ENCODE measurements at regions not wholly inside any gene's neighbourhood (a gene's known extent, or its start where the extent isn't known, plus 50 kb on each side); places are given as distances from the start of the nearest gene placed in this dataset.
A peak's percentile ranks its signal among the peaks of the same experiment; 100 is the strongest.

DNA sequence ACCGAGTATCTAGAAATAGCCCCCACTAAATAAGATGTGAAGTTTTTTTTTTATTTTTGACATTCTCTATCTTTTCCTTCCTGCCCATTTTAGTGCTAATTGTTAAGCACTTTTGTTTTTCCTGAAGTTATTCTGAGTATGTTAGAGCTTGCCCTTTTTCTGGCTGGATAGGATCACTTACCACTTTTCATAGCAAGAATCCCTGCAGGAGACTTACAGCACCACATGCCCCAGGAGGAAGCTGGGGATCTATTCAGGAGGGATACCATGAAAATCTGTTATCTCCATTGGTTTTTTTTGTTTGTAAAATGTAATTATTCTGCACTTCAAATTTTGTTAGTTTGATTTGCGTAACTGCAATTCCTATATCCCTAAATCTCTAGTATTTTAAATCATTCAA, 968.4 kb downstream of the ZPLD1 start:
- Histone ChIP-seq H3K4me3 (ENCODE audit: low read depth in 1 of 2, low read length in 2 of 2) (no peak overlapping the region), H3K36me3 (ENCODE audit: insufficient read depth, low read length) (no peaks in the 10 kb centered on the region), H3K27me3 (ENCODE audit: insufficient read depth, low read length, poor library complexity) (no peaks in the 10 kb centered on the region), H3K4me1 (ENCODE audit: insufficient read depth, low read length) (no peaks in the 10 kb centered on the region), H3K79me2 (ENCODE audit: insufficient read depth, low read length) (no peaks in the 10 kb centered on the region), H3K9ac (ENCODE audit: low read depth, low read length) (no peak overlapping the region), H4K20me1 (ENCODE audit: insufficient read depth, low read length) (no peaks in the 10 kb centered on the region), H2AFZ (ENCODE audit: low read depth, low read length) (no peak overlapping the region), H3K9me3 (ENCODE audit: insufficient read depth, low read length, severe bottlenecking) (no peaks in the 10 kb centered on the region), H3K27ac (ENCODE audit: low read length) (no peak overlapping the region), H3K4me2 (ENCODE audit: insufficient read depth, low read length) (no peak overlapping the region)
- DNase-seq (no peak), ATAC-seq (ENCODE audit: insufficient read depth, low read depth) (no peak)
- TF ChIP-seq CTCF (IDR thresholded peaks at IDR 0.05; ENCODE audit: borderline replicate concordance, extremely low read depth, low read length, poor library complexity, severe bottlenecking) (no peak), EZH2 (IDR thresholded peaks at IDR 0.05; ENCODE audit: borderline replicate concordance, low read depth, low read length, severe bottlenecking) (no peak)

DNA sequence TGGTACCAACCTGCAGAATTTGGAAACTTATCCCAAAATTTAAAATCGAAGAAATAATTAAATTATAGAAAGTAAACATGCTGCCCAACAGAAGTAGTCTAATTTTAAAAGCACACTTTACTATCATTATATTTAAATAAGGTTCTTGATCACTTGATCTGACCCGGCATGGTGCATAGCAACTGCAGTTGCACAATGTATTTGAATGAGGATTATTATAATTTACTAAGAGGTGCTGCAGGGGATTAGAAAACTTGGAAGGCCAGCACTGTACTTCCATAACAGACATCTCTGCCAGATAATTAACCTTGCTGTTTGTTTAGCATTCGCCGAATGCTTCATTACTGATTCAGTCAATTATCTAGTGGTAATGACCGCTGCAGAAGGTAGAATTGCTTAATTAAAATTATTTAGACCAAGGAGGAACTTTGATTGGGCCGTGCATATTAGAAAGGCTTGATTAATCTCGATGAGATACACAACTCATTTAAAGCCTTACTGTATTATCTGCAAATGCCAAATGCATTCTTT, 971.6 kb downstream of the ZPLD1 start:
- DNase-seq = no peak
- Histone ChIP-seq H3K4me3 (ENCODE audit: low read depth in 1 of 2, low read length in 2 of 2) (no peak overlapping the region), H3K36me3 (ENCODE audit: insufficient read depth, low read length) (no peaks in the 10 kb centered on the region), H3K4me1 (ENCODE audit: insufficient read depth, low read length) (no peaks in the 10 kb centered on the region), H3K27ac (ENCODE audit: low read length) (no peak overlapping the region), H3K4me2 (ENCODE audit: insufficient read depth, low read length) (no peak overlapping the region), H3K9ac (ENCODE audit: low read depth, low read length) (no peak overlapping the region), H2AFZ (ENCODE audit: low read depth, low read length) (no peak overlapping the region), H3K79me2 (ENCODE audit: insufficient read depth, low read length) (no peaks in the 10 kb centered on the region), H3K9me3 (ENCODE audit: insufficient read depth, low read length, severe bottlenecking) (no peaks in the 10 kb centered on the region), H3K27me3 (ENCODE audit: insufficient read depth, low read length, poor library complexity) (no peaks in the 10 kb centered on the region), H4K20me1 (ENCODE audit: insufficient read depth, low read length) (no peaks in the 10 kb centered on the region)
- no peak for ATAC-seq (ENCODE audit: insufficient read depth, low read depth)
- TF ChIP-seq CTCF (IDR thresholded peaks at IDR 0.05; ENCODE audit: borderline replicate concordance, extremely low read depth, low read length, poor library complexity, severe bottlenecking) = no peak
- no peak for TF ChIP-seq EZH2 (IDR thresholded peaks at IDR 0.05; ENCODE audit: borderline replicate concordance, low read depth, low read length, severe bottlenecking)

GRCh38 chr3:103410231-103410630, 975.4 kb downstream of the ZPLD1 start:
- no peaks in the 10 kb centered on the region for H3K79me2 ChIP-seq (ENCODE audit: insufficient read depth, low read length)
- H3K9ac ChIP-seq (ENCODE audit: low read depth, low read length) = no peak overlapping the region
- H3K9me3 ChIP-seq (ENCODE audit: insufficient read depth, low read length, severe bottlenecking) = no peaks in the 10 kb centered on the region
- no peaks in the 10 kb centered on the region for H4K20me1 ChIP-seq (ENCODE audit: insufficient read depth, low read length)
- H3K4me2 ChIP-seq (ENCODE audit: insufficient read depth, low read length) = no peak overlapping the region
- H3K27ac ChIP-seq (ENCODE audit: low read length) = no peak overlapping the region
- H2AFZ ChIP-seq (ENCODE audit: low read depth, low read length) = no peak overlapping the region
- ATAC-seq (ENCODE audit: insufficient read depth, low read depth) (no peak), DNase-seq (no peak)
- H3K36me3 ChIP-seq (ENCODE audit: insufficient read depth, low read length) = no peaks in the 10 kb centered on the region
- H3K4me3 ChIP-seq (ENCODE audit: low read depth in 1 of 2, low read length in 2 of 2) = no peak overlapping the region
- no peaks in the 10 kb centered on the region for H3K27me3 ChIP-seq (ENCODE audit: insufficient read depth, low read length, poor library complexity)
- TF ChIP-seq EZH2 (IDR thresholded peaks at IDR 0.05; ENCODE audit: borderline replicate concordance, low read depth, low read length, severe bottlenecking) (no peak), CTCF (IDR thresholded peaks at IDR 0.05; ENCODE audit: borderline replicate concordance, extremely low read depth, low read length, poor library complexity, severe bottlenecking) (peak; percentile 46)
- H3K4me1 ChIP-seq (ENCODE audit: insufficient read depth, low read length) = no peaks in the 10 kb centered on the region

GRCh38 chr3:103421460-103421859, 986.6 kb downstream of the ZPLD1 start:
- H4K20me1 ChIP-seq (ENCODE audit: insufficient read depth, low read length) = no peaks in the 10 kb centered on the region
- H2AFZ ChIP-seq (ENCODE audit: low read depth, low read length) = no peak overlapping the region
- H3K9me3 ChIP-seq (ENCODE audit: insufficient read depth, low read length, severe bottlenecking) = no peaks in the 10 kb centered on the region
- no peak overlapping the region for H3K9ac ChIP-seq (ENCODE audit: low read depth, low read length)
- no peaks in the 10 kb centered on the region for H3K27me3 ChIP-seq (ENCODE audit: insufficient read depth, low read length, poor library complexity)
- DNase-seq = no peak
- TF ChIP-seq CTCF (IDR thresholded peaks at IDR 0.05; ENCODE audit: borderline replicate concordance, extremely low read depth, low read length, poor library complexity, severe bottlenecking) (no peak), EZH2 (IDR thresholded peaks at IDR 0.05; ENCODE audit: borderline replicate concordance, low read depth, low read length, severe bottlenecking) (no peak)
- H3K27ac ChIP-seq (ENCODE audit: low read length) = no peak overlapping the region
- no peaks in the 10 kb centered on the region for H3K79me2 ChIP-seq (ENCODE audit: insufficient read depth, low read length)
- H3K4me1 ChIP-seq (ENCODE audit: insufficient read depth, low read length) = no peaks in the 10 kb centered on the region
- H3K4me3 ChIP-seq (ENCODE audit: low read depth in 1 of 2, low read length in 2 of 2) = no peak overlapping the region
- no peak overlapping the region for H3K4me2 ChIP-seq (ENCODE audit: insufficient read depth, low read length)
- no peaks in the 10 kb centered on the region for H3K36me3 ChIP-seq (ENCODE audit: insufficient read depth, low read length)
- ATAC-seq (ENCODE audit: insufficient read depth, low read depth) = no peak
